H1 (cell line): ENCODE measurements at regions not wholly inside any gene's neighbourhood (a gene's known extent, or its start where the extent isn't known, plus 50 kb on each side); places are given as distances from the start of the nearest gene placed in this dataset.

Experiments
- CTCF ChIA-PET: fragments of 300-600 bp; sonication (Branson Sonifier 250); formaldehyde crosslinking; loops from one replicate; lab custom pipeline; 2021; ENCODE audit not compliant: partially characterized antibody; lab: Charles Lee
- POLR2A ChIA-PET: fragments of 300-600 bp; sonication (Branson Sonifier 250); formaldehyde crosslinking; loops from one replicate; lab custom pipeline; 2021; ENCODE audit warnings: inconsistent platforms; ENCODE audit not compliant: partially characterized antibody; lab: Charles Lee
- DNase-seq, 2 experiments: peaks; one replicate each; pipeline versions ENCODE4 v3.0.0 to v3.0.0-alpha.2; 2010 to 2022; ENCODE audit warnings: low spot score in 2 of 2, low read depth in 1 of 2, mixed read lengths in 1 of 2
- FAIRE-seq: peaks from 2 replicates; lab custom pipeline; 2011; peaks lifted over from hg19 to GRCh38; lab: Jason Lieb, UNC
- H2AFZ ChIP-seq: 2 replicates; pipeline ENCODE4 v1.8.1; 2012; ENCODE audit warnings: low read length, inconsistent platforms
- H2AK5ac ChIP-seq: 2 replicates; pipeline ENCODE4 v1.6.1; 2013; ENCODE audit warnings: low read depth, low read length
- H2BK120ac ChIP-seq: replicated peaks from 2 replicates; pipeline ENCODE3; 2013; ENCODE audit warnings: low read depth, low read length, inconsistent platforms
- H2BK12ac ChIP-seq: 2 replicates; pipeline ENCODE4 v1.6.1; 2013; ENCODE audit warnings: low read depth, low read length
- H2BK15ac ChIP-seq: 2 replicates; pipeline ENCODE4 v1.6.1; 2013; ENCODE audit warnings: low read length
- H2BK20ac ChIP-seq: 2 replicates; pipeline ENCODE4 v1.6.1; 2013; ENCODE audit warnings: low read length
- H2BK5ac ChIP-seq: 2 replicates; pipeline ENCODE4 v1.6.1; 2013; ENCODE audit warnings: low read depth, low read length
- H3K14ac ChIP-seq: 2 replicates; pipeline ENCODE4 v1.6.1; 2013; ENCODE audit warnings: inconsistent platforms; ENCODE audit not compliant: insufficient read length
- H3K18ac ChIP-seq: 2 replicates; pipeline ENCODE4 v1.6.1; 2013; ENCODE audit warnings: low read length; ENCODE audit errors: extremely low read depth
- H3K23ac ChIP-seq: 2 replicates; pipeline ENCODE4 v1.6.1; 2013; ENCODE audit warnings: inconsistent platforms; ENCODE audit not compliant: insufficient read length
- H3K23me2 ChIP-seq: 2 replicates; pipeline ENCODE4 v1.6.1; 2013; ENCODE audit warnings: low read depth, low read length
- H3K27ac ChIP-seq: 2 replicates; pipeline ENCODE4 v1.6.1; 2011; ENCODE audit warnings: low read depth, low read length, inconsistent platforms
- H3K27me3 ChIP-seq, 4 experiments: replicated peaks in 1 of 4; 1 replicate in 1 of 4; 2 replicates in 3 of 4; pipeline versions ENCODE4 v1.6.1 to v1.8.1; 2011 to 2013; ENCODE audit warnings: low read length in 3 of 4, mild to moderate bottlenecking in 3 of 4, inconsistent platforms in 2 of 4, mixed read lengths in 2 of 4, moderate library complexity in 1 of 4; ENCODE audit not compliant: control insufficient read depth in 3 of 4, insufficient read depth in 3 of 4; ENCODE audit errors: extremely low read depth in 1 of 4
- H3K36me3 ChIP-seq, 4 experiments: 2 replicates each; pipeline versions ENCODE4 v1.6.1 to v1.8.1; 2011 to 2013; ENCODE audit warnings: mild to moderate bottlenecking in 4 of 4, low read length in 3 of 4, moderate library complexity in 2 of 4, control low read depth in 1 of 4, inconsistent platforms in 1 of 4; ENCODE audit not compliant: insufficient read depth in 4 of 4, control insufficient read depth in 2 of 4
- H3K4ac ChIP-seq: replicated peaks from 2 replicates; pipeline ENCODE3; 2013; ENCODE audit warnings: low read length, low read depth, mixed read lengths, inconsistent platforms; ENCODE audit not compliant: insufficient read length
- H3K4me1 ChIP-seq, 4 experiments: replicated peaks in 1 of 4; 1 replicate in 1 of 4; 2 replicates in 3 of 4; pipeline versions ENCODE4 v1.6.1 to v1.8.1; 2011 to 2013; ENCODE audit warnings: low read length in 3 of 4, inconsistent platforms in 2 of 4, mixed read lengths in 1 of 4; ENCODE audit not compliant: insufficient read depth in 4 of 4, control insufficient read depth in 3 of 4
- H3K4me2 ChIP-seq, 2 experiments: 2 replicates each; pipeline versions ENCODE4 v1.6.1 to v1.8.1; 2011 to 2013; ENCODE audit warnings: low read depth in 2 of 2, low read length in 2 of 2, control low read depth in 1 of 2, inconsistent platforms in 1 of 2, mild to moderate bottlenecking in 1 of 2; ENCODE audit not compliant: insufficient read depth in 1 of 2
- H3K4me3 ChIP-seq, 4 experiments: fragments of 200-600, 300-600 bp in 1 of 4; sonication (generic), shearing (Covaris generic), sonication (Bioruptor Twin) in 1 of 4; 2 replicates each; pipeline versions ENCODE4 v1.5.1 to v1.8.1; 2011 to 2016; ENCODE audit warnings: low read length in 4 of 4, low read depth in 3 of 4, control low read depth in 2 of 4, inconsistent platforms in 2 of 4, mild to moderate bottlenecking in 2 of 4, mixed read lengths in 1 of 4, moderate library complexity in 1 of 4; ENCODE audit not compliant: insufficient read depth in 2 of 4; ENCODE audit errors: extremely low read depth in 1 of 4
- H3K56ac ChIP-seq: replicated peaks from 2 replicates; pipeline ENCODE3; 2013; ENCODE audit warnings: low read depth, mild to moderate bottlenecking, mixed read lengths, low read length, inconsistent platforms; ENCODE audit not compliant: insufficient read length
- H3K79me1 ChIP-seq: 2 replicates; pipeline ENCODE4 v1.6.1; 2013; ENCODE audit warnings: low read depth, low read length, control low read depth
- H3K79me2 ChIP-seq, 2 experiments: 2 replicates each; pipeline versions ENCODE4 v1.6.1 to v1.8.1; 2012 to 2013; ENCODE audit warnings: low read length in 2 of 2, mild to moderate bottlenecking in 2 of 2, inconsistent platforms in 1 of 2; ENCODE audit not compliant: insufficient read depth in 2 of 2, control insufficient read depth in 1 of 2
- H3K9ac ChIP-seq, 4 experiments: replicated peaks in 1 of 4; 1 replicate in 1 of 4; 2 replicates in 3 of 4; pipeline versions ENCODE4 v1.6.1 to v1.8.1; 2011 to 2013; ENCODE audit warnings: low read depth in 3 of 4, low read length in 3 of 4, control low read depth in 2 of 4, mild to moderate bottlenecking in 2 of 4, moderate library complexity in 2 of 4, inconsistent platforms in 1 of 4; ENCODE audit errors: extremely low read depth in 1 of 4
- H3K9me3 ChIP-seq, 2 experiments: 2 replicates each; pipeline versions ENCODE4 v1.6.1 to v1.8.1; 2012 to 2013; ENCODE audit warnings: mild to moderate bottlenecking in 2 of 2, moderate library complexity in 2 of 2, control low read depth in 1 of 2, inconsistent platforms in 1 of 2, low read depth in 1 of 2, low read length in 1 of 2, mixed read lengths in 1 of 2; ENCODE audit not compliant: insufficient read depth in 2 of 2
- H4K20me1 ChIP-seq, 2 experiments: replicated peaks in 1 of 2; 2 replicates each; pipeline versions ENCODE3 to v1.8.1; 2011 to 2013; ENCODE audit warnings: inconsistent platforms in 2 of 2, low read length in 2 of 2, mild to moderate bottlenecking in 1 of 2; ENCODE audit not compliant: insufficient read depth in 2 of 2, control insufficient read depth in 1 of 2
- H4K5ac ChIP-seq: 2 replicates; pipeline ENCODE4 v1.6.1; 2013; ENCODE audit warnings: low read length, low read depth, mixed read lengths, inconsistent platforms; ENCODE audit not compliant: insufficient read length
- H4K8ac ChIP-seq: 2 replicates; pipeline ENCODE4 v1.8.0; 2013; ENCODE audit warnings: mild to moderate bottlenecking, moderate library complexity, low read length, inconsistent platforms; ENCODE audit not compliant: insufficient read depth; ENCODE audit errors: extremely low read depth
- H4K91ac ChIP-seq: replicated peaks from 2 replicates; pipeline ENCODE3; 2013; ENCODE audit warnings: low read length, mixed read lengths, inconsistent platforms; ENCODE audit not compliant: insufficient read length
- ATF3 ChIP-seq: IDR thresholded peaks from 2 replicates; pipeline ENCODE4 v1.6.1; 2011; ENCODE audit warnings: low read depth, mild to moderate bottlenecking, low read length; ENCODE audit not compliant: insufficient read depth
- CBX8 ChIP-seq: fragments of 300-800, 300-1000 bp; sonication (generic); IDR thresholded peaks from 2 replicates; pipeline ENCODE4 v1.7.1; 2016; ENCODE audit warnings: low read depth, low read length, borderline replicate concordance
- CHD1 ChIP-seq: IDR thresholded peaks from 2 replicates; pipeline ENCODE4 v1.6.1; 2012; ENCODE audit warnings: low read depth, low read length, improper control_type of control experiment
- CTBP2 ChIP-seq: IDR thresholded peaks from 2 replicates; pipeline ENCODE4 v1.7.0; 2011; ENCODE audit warnings: borderline replicate concordance, mild to moderate bottlenecking, moderate library complexity, mixed read lengths, low read length; ENCODE audit not compliant: insufficient read depth, insufficient read length
- EZH2 ChIP-seq: fragments of 200-600 bp; sonication (generic); IDR thresholded peaks from 2 replicates; pipeline ENCODE4 v1.7.1; 2012; ENCODE audit warnings: low read depth, mild to moderate bottlenecking, moderate library complexity, low read length, inconsistent platforms; ENCODE audit not compliant: severe bottlenecking
- KDM4A ChIP-seq: IDR thresholded peaks from one replicate; pipeline ENCODE4 v1.7.1; 2012; ENCODE audit warnings: low read depth, mild to moderate bottlenecking, moderate library complexity, low read length, inconsistent platforms; ENCODE audit not compliant: severe bottlenecking
- WGBS, 2 experiments: shearing (Covaris generic) in 1 of 2; methylation state at CpG; one replicate each; pipeline versions ENCODE4 v1.1.6 to v1.1.7; 2013 to 2015; ENCODE audit warnings: low lambda C conversion rate in 2 of 2, mixed read lengths in 2 of 2, inconsistent platforms in 1 of 2, low coverage in 1 of 2, missing lambda C conversion rate in 1 of 2; ENCODE audit not compliant: insufficient replicate concordance in 2 of 2, insufficient coverage in 1 of 2, insufficient read length in 1 of 2; ENCODE audit errors: extremely low coverage in 1 of 2, missing lambda C conversion rate in 1 of 2; 5-methylcytosine and 5-hydroxymethylcytosine counted together

- Histone ChIP-seq H2BK120ac (no peak overlapping the region), H2BK5ac (no peak overlapping the region), H4K91ac (no peak overlapping the region), H3K27ac (no peak overlapping the region), H3K79me1 (no peaks in the 10 kb centered on the region), H4K20me1 (no peaks in the 10 kb centered on the region), H3K23ac (no peak overlapping the region), H3K27me3 (no peaks in the 10 kb centered on the region), H4K5ac (no peak overlapping the region), H3K4me3 (no peak overlapping the region), H3K4ac (no peak overlapping the region), H2BK15ac (no peak overlapping the region), H3K18ac (no peak overlapping the region), H3K36me3 (no peaks in the 10 kb centered on the region), H3K4me2 (no peak overlapping the region), H3K4me1 (no peaks in the 10 kb centered on the region), H3K56ac (no peak overlapping the region), H2AFZ (no peak overlapping the region), H3K14ac (no peak overlapping the region), H3K9ac (no peak overlapping the region), H2AK5ac (no peak overlapping the region), H2BK20ac (no peak overlapping the region), H3K9me3 (no peaks in the 10 kb centered on the region), H2BK12ac (no peak overlapping the region), H4K8ac (no peak overlapping the region), H3K23me2 (no peaks in the 10 kb centered on the region), H3K79me2 (no peaks in the 10 kb centered on the region)
- WGBS, 2 experiments = 91% methylated on average over 2 of the region's 2 CpGs; no CpG with 5 or more reads in 1 of the 2 experiments
- DNase-seq (no peak), FAIRE-seq (no peak)
- POLR2A ChIA-PET = no interaction called here
- CTCF ChIA-PET = no interaction called here
- TF ChIP-seq ATF3 (no peak), CTBP2 (no peak), KDM4A (no peak), EZH2 (no peak), CBX8 (no peak), CHD1 (no peak)
Measured at GRCh38 chr4:58113126-58113525, 1002.9 kb upstream of the IGFBP7 start.
